H9 (cell line): ENCODE measurements at regions not wholly inside any gene's neighbourhood (a gene's known extent, or its start where the extent isn't known, plus 50 kb on each side); places are given as distances from the start of the nearest gene placed in this dataset.

Experiments used
- DNase-seq: peaks from one replicate; pipeline ENCODE4 v3.0.0-alpha.2; 2017
- H2AFZ ChIP-seq: one replicate; pipeline ENCODE4 v1.6.1; 2013; ENCODE audit warnings: mild to moderate bottlenecking, low read length, control low read depth, moderate library complexity
- H2AK5ac ChIP-seq: 2 replicates; pipeline ENCODE4 v1.6.1; 2013; ENCODE audit warnings: low read length, control low read depth, mixed read lengths; ENCODE audit not compliant: insufficient read length
- H2BK120ac ChIP-seq: one replicate; pipeline ENCODE4 v1.6.1; 2013; ENCODE audit warnings: low read depth, mild to moderate bottlenecking, low read length, control low read depth, inconsistent platforms; ENCODE audit not compliant: poor library complexity, severe bottlenecking
- H2BK12ac ChIP-seq: 2 replicates; pipeline ENCODE4 v1.6.1; 2013; ENCODE audit warnings: low read length, control low read depth, mixed read lengths, low read depth; ENCODE audit not compliant: insufficient read length
- H2BK15ac ChIP-seq: 2 replicates; pipeline ENCODE4 v1.6.1; 2013; ENCODE audit warnings: low read depth, low read length, control low read depth
- H2BK20ac ChIP-seq: one replicate; pipeline ENCODE4 v1.6.1; 2013; ENCODE audit warnings: low read depth, mild to moderate bottlenecking, low read length, control low read depth, inconsistent platforms; ENCODE audit not compliant: poor library complexity, severe bottlenecking
- H2BK5ac ChIP-seq: 2 replicates; pipeline ENCODE4 v1.6.1; 2013; ENCODE audit warnings: low read length, control low read depth, mixed read lengths; ENCODE audit not compliant: insufficient read length
- H3K14ac ChIP-seq: 2 replicates; pipeline ENCODE4 v1.6.1; 2013; ENCODE audit warnings: low read length, control low read depth; ENCODE audit not compliant: insufficient read depth
- H3K18ac ChIP-seq: 2 replicates; pipeline ENCODE4 v1.6.1; 2013; ENCODE audit warnings: low read depth, mild to moderate bottlenecking, mixed read lengths, low read length, control low read depth; ENCODE audit not compliant: insufficient read length
- H3K23ac ChIP-seq: 2 replicates; pipeline ENCODE4 v1.6.1; 2013; ENCODE audit warnings: low read length, control low read depth, mixed read lengths, low read depth; ENCODE audit not compliant: insufficient read length
- H3K23me2 ChIP-seq: 2 replicates; pipeline ENCODE4 v1.6.1; 2013; ENCODE audit warnings: low read depth, mild to moderate bottlenecking, mixed read lengths, low read length, control low read depth; ENCODE audit not compliant: insufficient read length, poor library complexity, severe bottlenecking
- H3K27ac ChIP-seq: 2 replicates; pipeline ENCODE4 v1.5.1; 2013; ENCODE audit warnings: low read length, control low read depth, mixed read lengths, low read depth; ENCODE audit not compliant: insufficient read length
- H3K27me3 ChIP-seq: 2 replicates; pipeline ENCODE4 v1.6.1; 2013; ENCODE audit warnings: low read length, control low read depth, inconsistent platforms; ENCODE audit not compliant: insufficient read depth
- H3K4ac ChIP-seq: 2 replicates; pipeline ENCODE4 v1.6.1; 2013; ENCODE audit warnings: low read depth, mild to moderate bottlenecking, control low read depth, inconsistent platforms, low read length, moderate library complexity
- H3K4me1 ChIP-seq: 2 replicates; pipeline ENCODE4 v1.6.1; 2013; ENCODE audit warnings: low read length, control low read depth, inconsistent platforms; ENCODE audit not compliant: insufficient read depth
- H3K4me2 ChIP-seq: 2 replicates; pipeline ENCODE4 v1.6.1; 2013; ENCODE audit warnings: low read length, control low read depth, mixed read lengths; ENCODE audit not compliant: insufficient read length, insufficient read depth
- H3K56ac ChIP-seq: 2 replicates; pipeline ENCODE4 v1.6.1; 2013; ENCODE audit warnings: low read depth, mild to moderate bottlenecking, mixed read lengths, low read length, control low read depth; ENCODE audit not compliant: insufficient read length
- H3K79me1 ChIP-seq: 2 replicates; pipeline ENCODE4 v1.6.1; 2013; ENCODE audit warnings: low read depth, mild to moderate bottlenecking, moderate library complexity, low read length, control low read depth, inconsistent platforms; ENCODE audit not compliant: insufficient read depth, poor library complexity, severe bottlenecking
- H3K79me2 ChIP-seq: 2 replicates; pipeline ENCODE4 v1.6.1; 2013; ENCODE audit warnings: low read length, control low read depth, inconsistent platforms; ENCODE audit not compliant: insufficient read depth
- H3K9ac ChIP-seq: 2 replicates; pipeline ENCODE4 v1.6.1; 2013; ENCODE audit warnings: low read length, control low read depth, mixed read lengths; ENCODE audit not compliant: insufficient read length; ENCODE audit errors: extremely low read depth
- H3K9me3 ChIP-seq: one replicate; pipeline ENCODE4 v1.6.1; 2013; ENCODE audit warnings: low read depth, low read length, inconsistent platforms; ENCODE audit not compliant: control insufficient read depth
- H3T11ph ChIP-seq: one replicate; pipeline ENCODE4 v1.6.1; 2013; ENCODE audit warnings: mild to moderate bottlenecking, low read length, control low read depth, inconsistent platforms
- H4K20me1 ChIP-seq: one replicate; pipeline ENCODE4 v1.6.1; 2013; ENCODE audit not compliant: control insufficient read depth, insufficient read length, insufficient read depth
- H4K5ac ChIP-seq: 2 replicates; pipeline ENCODE4 v1.6.1; 2013; ENCODE audit warnings: low read depth, mild to moderate bottlenecking, mixed read lengths, low read length, control low read depth; ENCODE audit not compliant: insufficient read length
- H4K8ac ChIP-seq: replicated peaks from 2 replicates; pipeline ENCODE4 v1.6.1; 2013; ENCODE audit warnings: low read length, control low read depth, mixed read lengths, low read depth; ENCODE audit not compliant: insufficient read length
- H4K91ac ChIP-seq: 2 replicates; pipeline ENCODE4 v1.6.1; 2013; ENCODE audit warnings: low read depth, mild to moderate bottlenecking, moderate library complexity, mixed read lengths, low read length, control low read depth; ENCODE audit not compliant: insufficient read length
- H3K27ac Mint-ChIP-seq, 3 experiments: 2 replicates in 2 of 3; 3 replicates in 1 of 3; pipeline ENCODE4 v1.8.0; 2020 to 2021; ENCODE audit warnings: mixed read lengths in 3 of 3, mild to moderate bottlenecking in 1 of 3, moderate library complexity in 1 of 3
- H3K27me3 Mint-ChIP-seq: 2 replicates; pipeline ENCODE4 v1.8.0; 2021; ENCODE audit warnings: low read depth, mild to moderate bottlenecking, moderate library complexity, mixed read lengths
- H3K36me3 Mint-ChIP-seq, 3 experiments: 2 replicates in 2 of 3; 3 replicates in 1 of 3; pipeline ENCODE4 v1.8.0; 2020 to 2021; ENCODE audit warnings: low read depth in 3 of 3, mixed read lengths in 3 of 3; ENCODE audit not compliant: insufficient read depth in 1 of 3
- H3K4me1 Mint-ChIP-seq, 2 experiments: 2 replicates each; pipeline ENCODE4 v1.8.0; 2020; ENCODE audit warnings: mixed read lengths in 2 of 2
- H3K4me3 Mint-ChIP-seq, 2 experiments: 2 replicates in 1 of 2; 3 replicates in 1 of 2; pipeline ENCODE4 v1.8.0; 2020 to 2021; ENCODE audit warnings: mild to moderate bottlenecking in 2 of 2, mixed read lengths in 2 of 2, moderate library complexity in 1 of 2
- H3K9me3 Mint-ChIP-seq, 2 experiments: 2 replicates in 1 of 2; 3 replicates in 1 of 2; pipeline ENCODE4 v1.8.0; 2020; ENCODE audit warnings: mild to moderate bottlenecking in 2 of 2, mixed read lengths in 2 of 2, moderate library complexity in 1 of 2
- WGBS: extraction: QIAGEN DNeasy Blood & Tissue Kit; methylation state at CpG from one replicate; pipeline ENCODE4 v1.1.7; 2013; ENCODE audit warnings: missing lambda C conversion rate, low lambda C conversion rate, mixed read lengths; ENCODE audit not compliant: insufficient read length; ENCODE audit errors: extremely low coverage; 5-methylcytosine and 5-hydroxymethylcytosine counted together
- TF ChIP-seq, protein P1 (sequence below): fragments of 200-600 bp; sonication (generic); conservative IDR thresholded peaks from 3 replicates; pipeline ENCODE4 v1.8.0; 2021; ENCODE audit warnings: antibody characterized with exemption, mild to moderate bottlenecking

DNA sequence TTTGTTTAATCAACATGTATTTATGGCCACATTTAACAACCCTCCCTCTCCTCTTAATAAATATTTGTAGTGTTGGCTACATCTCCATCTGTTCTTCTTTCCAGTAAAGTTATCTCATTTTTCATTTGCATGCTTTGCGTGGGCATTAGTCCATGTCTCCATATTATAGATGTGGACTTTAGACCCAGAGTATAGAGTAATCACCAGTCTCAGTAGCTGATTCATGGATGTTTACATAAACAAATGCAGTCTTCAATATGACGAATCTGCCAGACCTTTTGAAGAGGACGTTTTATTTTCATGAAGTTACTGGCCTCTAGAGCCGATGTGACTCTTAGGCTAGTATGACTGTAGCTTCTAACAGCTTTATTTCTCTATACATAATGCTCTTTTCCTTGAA, 1546.2 kb downstream of the OLFM4 start:
- no CpG with 5 or more reads among the region's 4 CpGs for whole genome bisulfite sequencing
- Mint-ChIP-seq H3K4me1 (0 out of 4 replicates have a peak, but pooled peaks cover 0 to 4% of the 10 kb centered on the region in 2 experiments), H3K27me3 (no peaks in the 10 kb centered on the region)

More for the DNA sequence above, 1546.2 kb downstream of the OLFM4 start:
- H3K4me3 Mint-ChIP-seq: no peak overlapping the region
- no peak overlapping the region for H2AK5ac ChIP-seq
- no peaks in the 10 kb centered on the region for H3K27me3 ChIP-seq
- H3K23ac ChIP-seq: no peak overlapping the region
- no peak overlapping the region for H3K18ac ChIP-seq
- no peaks in the 10 kb centered on the region for H3K23me2 ChIP-seq
- DNase-seq: no peak
- H3K9ac ChIP-seq: no peak overlapping the region
- no peak overlapping the region for H2BK12ac ChIP-seq
- no peaks in the 10 kb centered on the region for H3K9me3 ChIP-seq
- H3K27ac Mint-ChIP-seq: no peak overlapping the region
- H2BK120ac ChIP-seq: no peak overlapping the region
- H3K79me2 ChIP-seq: no peaks in the 10 kb centered on the region
- peaks cover 0 to 5% (median 2%) of the 10 kb centered on the region in 3 experiments; a peak in 3 of 7 replicates for H3K36me3 Mint-ChIP-seq
- H2BK5ac ChIP-seq: no peak overlapping the region
- no peak overlapping the region for H4K5ac ChIP-seq
- no peaks in the 10 kb centered on the region for H3K4me1 ChIP-seq
- TF ChIP-seq, protein P1, sequence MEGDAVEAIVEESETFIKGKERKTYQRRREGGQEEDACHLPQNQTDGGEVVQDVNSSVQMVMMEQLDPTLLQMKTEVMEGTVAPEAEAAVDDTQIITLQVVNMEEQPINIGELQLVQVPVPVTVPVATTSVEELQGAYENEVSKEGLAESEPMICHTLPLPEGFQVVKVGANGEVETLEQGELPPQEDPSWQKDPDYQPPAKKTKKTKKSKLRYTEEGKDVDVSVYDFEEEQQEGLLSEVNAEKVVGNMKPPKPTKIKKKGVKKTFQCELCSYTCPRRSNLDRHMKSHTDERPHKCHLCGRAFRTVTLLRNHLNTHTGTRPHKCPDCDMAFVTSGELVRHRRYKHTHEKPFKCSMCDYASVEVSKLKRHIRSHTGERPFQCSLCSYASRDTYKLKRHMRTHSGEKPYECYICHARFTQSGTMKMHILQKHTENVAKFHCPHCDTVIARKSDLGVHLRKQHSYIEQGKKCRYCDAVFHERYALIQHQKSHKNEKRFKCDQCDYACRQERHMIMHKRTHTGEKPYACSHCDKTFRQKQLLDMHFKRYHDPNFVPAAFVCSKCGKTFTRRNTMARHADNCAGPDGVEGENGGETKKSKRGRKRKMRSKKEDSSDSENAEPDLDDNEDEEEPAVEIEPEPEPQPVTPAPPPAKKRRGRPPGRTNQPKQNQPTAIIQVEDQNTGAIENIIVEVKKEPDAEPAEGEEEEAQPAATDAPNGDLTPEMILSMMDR: no peak
- H4K91ac ChIP-seq: no peak overlapping the region
- no peak overlapping the region for H2BK20ac ChIP-seq
- H3K4me2 ChIP-seq: no peak overlapping the region
- H3K9me3 Mint-ChIP-seq: peaks cover 0 to 3% of the 10 kb centered on the region in 2 experiments; a peak in 2 of 5 replicates
- no peaks in the 10 kb centered on the region for H3K79me1 ChIP-seq
- no peak overlapping the region for H3K27ac ChIP-seq
- no peak overlapping the region for H3K56ac ChIP-seq
- H3T11ph ChIP-seq: no peak overlapping the region
- H3K14ac ChIP-seq: no peak overlapping the region
- H4K20me1 ChIP-seq: no peaks in the 10 kb centered on the region
- H4K8ac ChIP-seq: no peak overlapping the region
- H2AFZ ChIP-seq: no peak overlapping the region
- no peak overlapping the region for H2BK15ac ChIP-seq
- no peak overlapping the region for H3K4ac ChIP-seq
